ENCODE measurements at regions not wholly inside any gene's neighbourhood (a gene's known extent, or its start where the extent isn't known, plus 50 kb on each side); places are given as distances from the start of the nearest gene placed in this dataset.

DNA sequence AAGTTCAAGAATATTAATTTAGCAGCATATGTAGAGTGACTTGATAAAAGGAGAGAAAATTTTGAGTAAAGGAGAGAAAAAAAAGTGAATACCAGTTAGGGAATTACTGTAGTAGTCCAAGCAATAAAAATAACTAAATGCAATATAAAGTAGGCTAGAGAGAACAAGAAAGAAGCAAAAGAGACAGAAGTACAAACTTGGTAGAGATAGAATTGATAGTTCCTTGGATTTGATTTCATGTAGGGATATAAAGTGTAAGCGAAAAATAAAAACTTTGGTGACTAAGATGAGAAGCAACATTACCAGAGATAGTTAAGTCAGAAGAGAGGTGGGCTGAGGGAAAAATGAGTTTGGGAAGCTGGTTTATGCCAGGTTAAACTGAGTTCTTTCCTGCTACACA lies 252.4 kb downstream of the SEC23A start:
- DNase-seq (ENCODE audit: low read depth in 3 of 3, low spot score in 1 of 3), result no peak

DNA sequence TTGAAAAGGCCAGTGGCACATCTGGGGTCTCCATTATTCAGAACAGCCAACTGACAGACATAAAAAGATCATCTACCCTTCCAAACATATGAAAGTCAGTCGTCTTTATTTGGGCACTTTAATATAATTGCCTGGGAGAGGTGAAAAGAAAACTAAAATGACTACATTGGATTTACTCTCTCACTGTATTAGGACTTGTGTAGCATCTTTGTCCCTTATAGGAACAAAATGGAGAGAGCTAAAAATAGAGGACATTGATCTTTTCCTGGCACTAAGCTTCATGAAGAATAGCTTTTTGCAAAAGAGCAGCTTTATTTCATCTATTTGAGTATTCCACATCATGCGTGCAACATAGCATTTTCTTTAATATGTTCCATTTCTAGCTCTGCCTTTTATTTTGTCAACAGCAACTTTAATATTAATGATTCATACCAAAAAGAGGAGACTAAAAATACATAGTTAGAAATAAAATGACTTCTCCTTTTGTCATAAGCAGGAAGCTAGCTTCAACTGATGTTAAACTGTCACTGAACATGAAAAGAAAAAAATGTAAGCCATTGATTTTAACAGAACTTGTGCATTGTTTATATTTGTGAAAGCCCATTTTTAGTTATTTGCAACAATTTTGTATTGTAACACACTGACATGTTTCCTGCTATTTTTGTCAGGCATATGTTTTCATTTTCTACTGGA lies 254.6 kb downstream of the SEC23A start:
- no peak for DNase-seq (ENCODE audit: low read depth in 3 of 3, low spot score in 1 of 3)

DNA sequence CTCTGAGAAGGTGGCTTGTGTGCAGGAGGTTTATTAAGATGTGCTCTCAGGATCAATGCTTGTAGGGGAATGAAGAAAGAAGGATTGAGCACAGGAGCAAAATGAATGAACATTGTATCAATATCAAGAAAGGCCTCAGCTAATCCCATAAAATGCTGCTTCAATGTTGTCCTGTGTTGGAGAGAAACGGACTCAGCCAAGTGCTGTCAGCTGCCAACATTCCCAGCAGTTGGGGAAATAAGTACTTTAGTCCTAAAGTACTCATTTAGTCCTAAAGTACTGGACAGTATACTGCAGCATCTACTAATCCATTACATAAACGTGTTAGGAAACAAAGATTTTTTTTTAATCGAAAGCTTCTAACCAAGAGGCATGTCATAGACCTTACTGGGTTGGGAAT lies 255.9 kb downstream of the SEC23A start:
- no peak for DNase-seq (ENCODE audit: low read depth in 3 of 3, low spot score in 1 of 3)

DNA sequence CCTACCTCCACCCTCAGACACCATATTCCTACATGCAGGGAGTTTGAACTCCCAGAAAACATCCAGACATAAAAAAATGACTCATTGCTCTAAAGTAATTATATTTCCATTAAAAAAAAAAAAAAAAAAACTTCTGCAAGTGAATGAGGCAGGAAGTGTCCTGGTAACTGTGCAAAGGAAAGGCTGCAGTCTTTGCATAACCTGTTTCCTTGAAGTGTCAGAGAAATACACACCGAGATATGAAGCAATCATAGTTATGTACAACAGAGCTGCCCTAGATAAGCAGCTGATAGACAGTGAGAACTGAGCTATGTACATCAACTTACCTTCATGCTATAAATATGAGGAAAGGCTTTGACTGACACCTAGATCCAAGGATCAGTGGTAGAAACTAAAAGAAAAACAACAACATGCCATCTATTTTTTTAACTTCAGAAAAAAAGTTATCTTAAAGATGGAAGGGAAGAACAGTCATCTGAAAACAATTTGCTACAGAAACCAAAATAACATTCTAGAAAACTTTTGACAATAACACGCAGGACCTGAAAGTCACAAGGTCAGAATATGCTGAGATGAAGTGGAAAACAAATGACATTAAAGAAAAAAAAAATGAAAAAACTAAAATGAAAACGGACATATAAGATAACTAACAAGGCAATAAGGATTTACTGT lies 263.2 kb downstream of the SEC23A start:
- no peak for DNase-seq (ENCODE audit: low read depth in 3 of 3, low spot score in 1 of 3)

DNA sequence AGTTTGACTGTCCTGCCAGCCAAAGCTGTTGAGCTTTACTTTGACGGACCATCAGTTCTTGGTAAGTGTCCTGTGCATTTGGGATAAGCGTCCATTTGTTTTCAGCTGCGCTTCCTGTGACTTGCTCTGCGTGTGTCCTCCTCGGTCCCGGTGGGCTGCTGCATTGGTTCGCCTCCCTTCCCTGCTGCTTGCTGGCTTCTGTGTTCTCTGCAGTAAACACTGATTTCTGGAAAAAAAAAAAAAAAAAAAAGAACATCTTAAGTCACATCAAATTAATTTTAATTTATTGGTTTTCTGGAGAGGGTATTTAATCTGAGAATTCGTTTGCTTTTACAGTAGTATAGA lies 264.1 kb downstream of the SEC23A start:
- DNase-seq (ENCODE audit: low read depth in 3 of 3, low spot score in 1 of 3), result no peak

DNA sequence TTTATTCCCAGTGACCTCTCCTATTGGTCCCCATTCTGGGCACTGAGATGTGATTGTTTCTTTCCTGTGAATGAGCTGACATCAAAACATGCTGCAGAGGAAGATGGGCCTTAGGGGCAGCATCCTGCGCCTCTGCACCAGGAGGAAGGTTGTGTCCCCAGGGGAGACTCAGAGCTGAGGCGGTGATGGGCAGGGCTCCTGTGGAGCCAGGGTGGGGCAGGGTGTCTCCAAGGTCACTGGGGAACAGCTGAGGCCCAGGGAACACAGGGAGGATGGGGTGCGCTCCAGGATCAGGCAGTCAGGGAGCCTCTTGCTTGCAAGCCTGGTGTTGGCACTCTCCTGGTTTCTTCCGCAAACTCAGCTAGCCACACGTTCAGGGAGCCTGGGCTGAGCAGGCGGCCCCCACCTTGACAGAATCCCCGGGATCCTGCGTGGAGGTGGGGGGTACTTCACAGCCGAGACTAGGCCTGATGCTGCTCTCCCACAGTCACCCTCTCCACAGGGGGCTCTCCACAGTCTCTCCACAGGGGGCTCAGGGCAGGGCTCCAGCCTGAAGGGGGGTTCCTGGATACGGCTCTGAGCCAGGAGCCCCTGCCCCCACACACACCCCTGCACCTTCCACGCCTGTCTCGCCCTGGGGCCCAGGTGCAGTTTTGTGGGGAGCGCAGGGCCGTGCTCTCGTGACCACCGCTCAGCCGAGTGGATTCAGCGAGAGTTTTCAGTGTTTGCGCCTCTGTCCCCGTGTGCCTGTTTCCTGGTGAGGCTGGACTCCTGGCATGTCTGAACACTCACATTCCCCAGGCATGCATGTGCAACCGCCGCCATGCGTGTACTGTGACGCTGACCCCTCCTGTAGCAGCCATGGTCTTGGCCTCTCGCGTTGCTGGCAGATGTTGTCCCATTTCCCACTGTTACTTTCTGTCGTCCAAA lies 264.7 kb downstream of the SEC23A start:
- DNase-seq (ENCODE audit: low read depth in 3 of 3, low spot score in 1 of 3), result no peak

DNA sequence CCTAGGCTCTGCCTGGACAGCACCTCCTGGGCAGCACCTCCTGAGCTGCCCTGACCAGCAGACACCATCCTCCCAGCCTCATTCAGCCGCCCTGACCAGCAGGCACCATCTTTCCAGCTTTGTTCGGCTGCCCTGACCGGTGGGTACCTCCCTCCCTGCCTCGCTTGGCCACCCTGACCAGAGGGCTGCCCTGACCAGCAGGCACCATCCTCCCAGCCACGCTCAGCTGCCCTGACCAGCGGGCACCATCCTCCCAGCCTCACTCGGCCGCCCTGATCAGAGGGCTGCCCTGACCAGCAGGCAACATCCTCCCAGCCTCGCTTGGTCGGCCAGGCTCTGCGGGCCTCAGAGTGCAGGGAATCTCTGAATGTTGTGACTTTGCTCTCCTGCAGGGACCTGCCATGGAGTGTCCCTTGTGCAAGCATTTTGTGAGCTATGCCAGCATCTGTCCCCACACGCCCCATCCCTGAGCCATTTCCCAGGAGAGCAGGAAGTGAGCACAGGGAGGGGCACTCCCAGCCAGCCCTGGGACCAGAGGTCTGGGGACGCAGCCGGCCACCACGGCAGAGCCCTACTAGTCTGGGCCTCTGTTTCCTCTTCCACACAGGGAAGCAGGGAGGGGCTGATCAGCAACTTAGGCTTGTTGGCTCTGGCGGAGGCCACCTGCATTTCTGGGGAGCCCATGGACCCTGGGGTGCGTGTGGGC lies 265.5 kb downstream of the SEC23A start:
- no peak for DNase-seq (ENCODE audit: low read depth in 3 of 3, low spot score in 1 of 3)

DNA sequence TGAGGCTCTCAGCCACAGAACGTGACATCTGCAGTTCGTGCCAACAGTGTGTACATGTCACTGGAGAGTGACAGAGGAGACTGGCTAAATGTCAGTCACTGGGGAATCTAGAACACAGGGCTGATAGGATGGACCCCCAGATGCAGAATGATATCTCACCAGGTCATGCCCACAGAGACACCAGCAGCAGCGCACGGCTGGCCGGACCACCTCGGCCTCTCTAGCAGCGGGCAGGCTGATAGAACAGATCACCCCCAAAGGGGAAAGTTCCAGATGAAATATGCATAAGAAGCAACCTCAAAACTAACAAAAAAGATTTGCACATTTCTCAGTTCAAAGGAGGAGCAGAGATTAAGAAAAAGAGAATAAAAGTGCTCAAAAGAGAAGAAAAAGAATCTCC lies 266.5 kb downstream of the SEC23A start:
- no peak for DNase-seq (ENCODE audit: low read depth in 3 of 3, low spot score in 1 of 3)

DNA sequence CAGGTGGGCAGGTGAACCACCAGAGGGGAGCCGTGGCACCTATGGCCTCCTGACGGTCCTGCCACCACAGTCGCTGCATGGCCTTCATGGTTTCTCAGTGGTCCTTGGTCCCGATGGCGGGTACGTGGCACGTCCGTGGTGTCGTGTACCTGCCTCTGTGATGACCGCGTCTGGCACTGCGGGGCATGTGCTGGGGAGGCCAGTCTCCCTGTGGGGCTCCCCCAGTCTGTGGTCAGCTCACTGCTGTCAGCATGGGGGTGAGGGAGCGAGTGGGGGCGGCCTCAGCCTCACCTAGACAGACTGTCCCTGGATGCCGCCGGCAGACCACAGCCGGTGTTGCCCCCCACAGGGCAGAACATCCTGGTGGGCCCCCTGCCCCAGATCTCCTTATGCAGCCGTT lies 267.2 kb downstream of the SEC23A start:
- no peak for DNase-seq (ENCODE audit: low read depth in 3 of 3, low spot score in 1 of 3)

DNA sequence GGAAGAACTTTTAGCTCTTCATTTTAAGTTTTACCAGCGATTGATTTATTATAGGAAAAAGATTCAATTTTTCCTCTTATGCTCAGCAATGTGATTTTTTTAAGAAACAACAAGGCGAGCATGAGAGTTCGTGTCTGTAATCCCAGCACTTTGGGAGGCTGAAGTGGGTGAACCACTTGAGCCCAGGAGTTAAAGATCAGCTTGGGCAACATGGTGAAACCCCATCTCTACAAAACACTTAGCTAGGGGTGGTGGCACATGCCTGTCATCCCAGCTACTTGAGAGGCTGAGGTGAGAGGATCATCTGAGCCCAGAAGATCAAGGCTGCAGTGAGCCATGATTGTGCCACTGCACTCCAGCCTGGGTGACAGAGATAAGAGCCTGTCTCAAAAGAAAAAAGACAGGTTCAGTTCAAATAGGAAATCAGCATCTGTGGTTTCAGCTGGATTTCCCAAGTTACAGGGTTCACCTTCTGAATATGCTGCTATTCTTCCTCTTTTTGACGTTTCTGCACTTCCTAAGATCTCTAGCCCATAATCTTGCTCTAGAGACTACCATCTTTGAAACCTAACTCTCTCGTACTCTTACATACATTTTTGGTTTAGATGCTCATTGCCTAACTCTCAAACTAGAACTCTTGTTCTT lies 274.7 kb downstream of the SEC23A start:
- no peak for DNase-seq (ENCODE audit: low read depth in 3 of 3, low spot score in 1 of 3)

DNA sequence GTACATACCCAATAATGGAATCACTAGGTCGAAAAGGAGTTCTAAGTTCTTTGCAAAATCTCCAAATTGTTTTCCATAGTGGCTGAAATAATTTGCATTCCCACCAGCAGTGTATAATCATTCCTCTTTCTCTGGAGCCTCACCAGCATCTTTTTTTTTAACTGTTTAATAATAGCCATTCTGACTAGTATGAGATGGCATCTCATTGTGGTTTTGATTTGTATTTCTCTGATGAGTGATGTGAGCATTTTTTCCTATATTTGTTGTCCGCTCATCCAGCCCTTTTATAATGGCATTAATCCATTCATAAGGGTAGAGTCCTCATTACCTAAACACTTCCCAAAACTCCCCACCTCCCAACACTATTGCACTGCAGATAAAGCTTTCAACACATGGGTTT lies 278.3 kb downstream of the SEC23A start:
- no peak for DNase-seq (ENCODE audit: low read depth in 3 of 3, low spot score in 1 of 3)

DNA sequence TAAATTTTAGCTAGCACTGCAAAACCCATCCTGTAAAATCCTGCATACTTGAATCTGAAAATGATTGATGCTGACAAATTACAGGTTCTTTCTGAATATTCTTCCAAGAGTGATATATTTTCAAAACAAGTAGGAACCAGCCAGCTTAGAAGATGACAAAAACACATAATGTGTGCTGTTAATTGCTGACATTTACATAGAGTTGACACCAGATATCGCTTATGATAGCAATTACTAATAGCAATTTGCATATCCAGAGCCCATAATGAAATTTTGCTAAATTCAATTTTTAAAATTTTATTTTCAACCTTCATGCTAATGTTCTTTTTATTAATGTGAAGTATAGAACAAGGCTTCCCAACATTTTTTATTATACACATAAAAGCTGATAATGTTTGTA lies 284.5 kb downstream of the SEC23A start:
- no peak for DNase-seq (ENCODE audit: low read depth in 3 of 3, low spot score in 1 of 3)

DNA sequence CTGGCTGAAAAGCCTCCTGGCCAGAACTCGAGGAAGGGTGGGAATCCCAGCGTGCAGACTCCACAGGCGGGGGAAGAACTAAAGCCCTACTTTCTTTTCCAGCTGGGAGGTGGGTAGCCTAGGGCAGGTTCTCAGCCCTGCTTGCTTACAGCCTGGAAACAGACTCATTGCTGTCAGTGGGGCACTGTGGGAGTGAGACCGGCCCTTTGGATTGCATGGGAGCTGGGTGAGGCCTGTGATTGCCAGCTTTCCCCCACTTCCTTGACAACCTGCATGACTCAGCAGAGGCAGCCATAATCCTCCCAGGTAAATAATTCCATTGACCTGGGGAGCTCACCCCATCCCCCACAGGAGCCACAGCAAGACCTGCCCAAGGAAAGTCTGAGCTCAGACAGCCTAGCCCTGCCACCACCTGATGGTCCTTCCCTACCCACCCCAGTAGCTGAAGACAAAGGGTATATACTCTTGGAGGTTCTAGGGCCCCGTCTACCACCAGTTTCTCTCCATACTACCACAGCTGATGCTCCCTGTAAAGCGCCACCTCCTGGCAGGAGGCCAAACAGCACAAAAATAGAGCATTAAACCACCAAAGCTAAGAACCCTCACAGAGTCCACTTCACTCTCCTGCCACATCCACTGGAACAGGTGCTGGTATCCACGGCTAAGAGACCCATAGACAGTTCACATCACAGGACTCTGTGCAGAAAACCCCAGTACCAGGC lies 294.1 kb downstream of the SEC23A start:
- no peak for DNase-seq (ENCODE audit: low read depth in 3 of 3, low spot score in 1 of 3)

DNA sequence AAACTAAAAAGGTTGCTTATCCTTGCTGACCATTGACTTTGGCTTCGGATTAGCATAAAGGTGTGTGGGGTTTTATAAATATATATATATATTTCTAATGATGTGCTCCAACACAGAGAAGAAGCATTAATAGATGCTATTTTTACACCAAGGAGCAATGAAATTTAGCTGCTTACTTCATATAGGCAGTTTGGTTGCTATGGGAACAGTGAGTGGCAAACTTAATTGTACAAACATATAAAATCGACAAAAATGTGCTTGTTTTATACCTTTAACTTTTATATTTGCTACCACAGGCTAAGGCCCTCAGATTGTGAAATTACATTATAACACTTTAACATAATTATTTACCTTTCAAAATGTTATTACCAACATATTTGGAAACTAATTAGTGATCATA lies 303.4 kb downstream of the SEC23A start:
- DNase-seq (ENCODE audit: low read depth in 3 of 3, low spot score in 1 of 3), result no peak

DNA sequence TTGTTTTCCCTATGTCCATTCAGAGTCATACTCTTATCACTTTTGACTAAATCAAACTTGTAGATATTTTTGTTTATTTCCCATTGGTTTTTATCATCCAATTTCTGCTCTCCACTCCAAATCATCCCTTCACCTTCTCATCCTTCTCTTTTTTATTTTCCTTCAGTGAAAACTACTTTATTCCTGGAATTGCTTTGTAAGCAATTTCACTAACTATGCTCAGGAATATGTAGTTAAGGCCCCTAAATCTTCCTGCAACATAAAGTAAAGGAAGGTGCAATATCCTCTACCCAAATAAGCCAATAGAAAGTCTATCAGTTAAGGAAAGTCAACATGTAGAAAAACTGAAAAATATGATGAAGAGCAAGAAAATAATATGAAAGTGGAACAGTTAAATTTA lies 308.4 kb downstream of the SEC23A start:
- DNase-seq (ENCODE audit: low read depth in 3 of 3, low spot score in 1 of 3), result no peak

DNA sequence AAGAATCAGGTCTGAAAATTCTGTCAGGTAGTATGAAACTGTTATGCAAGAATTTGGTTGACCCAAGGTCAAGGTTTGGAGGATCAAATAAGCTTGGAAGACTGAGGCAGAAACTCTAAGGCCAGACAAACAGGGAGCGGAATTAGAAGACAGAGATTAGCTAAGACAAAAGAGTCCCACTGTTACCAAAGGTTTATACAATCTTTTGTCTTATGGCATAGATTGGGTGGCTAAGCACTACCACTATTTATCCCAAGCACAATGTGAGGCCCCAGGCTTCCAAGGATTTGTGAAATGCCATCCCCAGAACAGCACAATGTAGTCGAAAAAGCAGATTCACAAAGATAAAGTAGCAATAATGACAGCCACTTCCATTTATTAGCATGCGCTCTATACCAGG lies 311.2 kb downstream of the SEC23A start:
- no peak for DNase-seq (ENCODE audit: low read depth in 3 of 3, low spot score in 1 of 3)

DNA sequence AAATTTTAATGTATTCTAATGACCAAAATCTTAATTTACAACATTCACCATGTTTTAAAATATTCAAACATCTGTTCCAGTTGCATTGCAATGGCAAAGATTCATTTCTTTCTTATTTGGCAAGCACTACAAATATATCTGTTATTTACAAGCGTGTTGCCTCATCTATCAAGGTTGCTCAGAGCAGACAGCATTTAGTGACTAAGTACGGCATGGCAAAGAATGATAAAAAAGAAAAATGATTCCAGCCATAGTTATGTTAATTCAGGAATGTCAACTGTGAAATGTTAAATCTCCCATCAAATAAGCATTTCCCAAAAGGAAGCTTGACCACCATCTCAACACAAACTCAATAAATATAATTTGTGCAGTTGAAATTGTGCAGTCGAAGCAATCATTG lies 312.1 kb downstream of the SEC23A start:
- DNase-seq (ENCODE audit: low read depth in 3 of 3, low spot score in 1 of 3), result no peak

DNA sequence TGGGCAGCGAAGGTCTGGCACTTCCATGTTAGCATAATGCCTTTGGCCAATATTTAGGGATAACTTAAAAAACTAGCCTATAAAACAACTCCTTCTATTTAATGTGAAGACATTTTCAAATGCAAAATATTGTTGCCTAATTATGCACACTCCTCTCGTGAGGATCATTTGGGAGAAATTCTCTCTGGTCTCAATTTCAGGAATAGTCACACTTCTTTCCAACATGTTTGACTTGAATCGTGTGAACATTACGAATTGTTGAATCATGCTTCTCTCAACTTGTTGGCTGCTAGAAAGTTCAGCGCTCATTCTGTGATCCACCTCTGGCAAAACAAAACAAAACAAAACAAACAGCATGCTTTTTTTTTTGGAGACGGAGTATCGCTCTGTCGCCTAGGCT lies 313.2 kb downstream of the SEC23A start:
- DNase-seq (ENCODE audit: low read depth in 3 of 3, low spot score in 1 of 3), result no peak

DNA sequence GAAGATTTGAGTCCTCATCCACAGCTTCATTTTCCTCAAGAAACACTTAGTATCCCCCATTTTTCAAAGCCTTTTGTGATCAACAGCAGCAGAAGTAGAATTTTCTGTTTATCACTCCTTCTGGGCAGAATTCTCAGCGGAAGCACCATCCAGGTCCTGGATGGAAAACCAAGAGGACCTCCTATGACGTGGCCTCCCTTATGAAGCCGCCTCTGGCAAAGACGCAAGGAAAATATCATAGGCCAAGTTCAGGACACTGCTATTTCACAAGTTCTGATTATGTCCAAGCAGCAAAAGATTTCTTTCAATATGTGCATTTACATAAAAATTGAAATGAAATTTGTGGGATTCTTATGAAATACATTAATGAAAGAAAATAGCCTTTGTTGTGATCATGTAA lies 315.0 kb downstream of the SEC23A start:
- DNase-seq (ENCODE audit: low read depth in 3 of 3, low spot score in 1 of 3), result no peak

DNA sequence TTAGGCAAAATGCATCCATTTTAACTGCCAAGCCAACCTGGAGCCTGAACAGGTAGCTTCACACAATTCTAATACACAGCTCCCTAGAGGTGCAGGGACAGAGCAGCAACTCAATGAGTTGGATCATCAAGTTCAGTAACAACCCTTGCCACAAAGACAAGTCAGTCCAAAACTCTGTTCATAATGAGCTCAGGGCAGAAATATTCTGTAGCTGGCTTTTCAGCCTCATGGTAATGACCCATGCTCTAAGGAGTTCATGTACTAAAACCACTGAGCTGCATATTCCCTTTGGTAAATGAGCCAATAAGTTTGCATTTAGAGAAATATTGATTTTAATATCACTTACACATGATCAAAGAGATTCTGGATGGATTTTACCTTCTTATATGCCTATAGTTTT lies 316.1 kb downstream of the SEC23A start:
- no peak for DNase-seq (ENCODE audit: low read depth in 3 of 3, low spot score in 1 of 3)
